Lower leg skin (tissue), 4 donors: ENCODE measurements at regions not wholly inside any gene's neighbourhood (a gene's known extent, or its start where the extent isn't known, plus 50 kb on each side); places are given as distances from the start of the nearest gene placed in this dataset.

Source experiments
- DNase-seq, 2 donors: peaks; one replicate each; pipeline ENCODE4 v3.0.0-alpha.2; 2019; ENCODE audit warnings: low spot score in 2 of 2
- H3K4me3 ChIP-seq: fragments of 200-600 bp; sonication (generic); 2 replicates; pipeline ENCODE4 v1.5.1; 2017; ENCODE audit warnings: mild to moderate bottlenecking, low read depth; ENCODE audit not compliant: poor library complexity, severe bottlenecking
- POLR2A ChIP-seq, 2 donors: fragments of 450-650 bp; IDR thresholded peaks; one replicate each; pipeline ENCODE4 v1.6.1; 2016 to 2017; ENCODE audit warnings: antibody characterized with exemption in 2 of 2, mild to moderate bottlenecking in 1 of 2, moderate library complexity in 1 of 2
- WGBS, 2 donors: methylation state at CpG; one replicate each; pipeline ENCODE4 v1.1.5; 2018; 5-methylcytosine and 5-hydroxymethylcytosine counted together
- intact Hi-C: fragments of 100-400 bp; cut with DNase I; formaldehyde crosslinking; loops from one replicate; pipeline ENCODE4 v1.15.0; 2023; ENCODE audit warnings: low total_unique reads
- TF ChIP-seq, protein P1 (sequence below), 3 donors: fragments of 450-650 bp; IDR thresholded peaks; one replicate each; pipeline ENCODE4 v1.5.1; 2016; ENCODE audit warnings: antibody characterized with exemption in 3 of 3, mild to moderate bottlenecking in 3 of 3, moderate library complexity in 2 of 3

GRCh38 chr18:10318691-10318970 lies 135.8 kb upstream of the APCDD1 start:
- no peak overlapping the region for H3K4me3 ChIP-seq
- TF ChIP-seq POLR2A (IDR thresholded peaks at IDR 0.05): no peak
- TF ChIP-seq, protein P1, sequence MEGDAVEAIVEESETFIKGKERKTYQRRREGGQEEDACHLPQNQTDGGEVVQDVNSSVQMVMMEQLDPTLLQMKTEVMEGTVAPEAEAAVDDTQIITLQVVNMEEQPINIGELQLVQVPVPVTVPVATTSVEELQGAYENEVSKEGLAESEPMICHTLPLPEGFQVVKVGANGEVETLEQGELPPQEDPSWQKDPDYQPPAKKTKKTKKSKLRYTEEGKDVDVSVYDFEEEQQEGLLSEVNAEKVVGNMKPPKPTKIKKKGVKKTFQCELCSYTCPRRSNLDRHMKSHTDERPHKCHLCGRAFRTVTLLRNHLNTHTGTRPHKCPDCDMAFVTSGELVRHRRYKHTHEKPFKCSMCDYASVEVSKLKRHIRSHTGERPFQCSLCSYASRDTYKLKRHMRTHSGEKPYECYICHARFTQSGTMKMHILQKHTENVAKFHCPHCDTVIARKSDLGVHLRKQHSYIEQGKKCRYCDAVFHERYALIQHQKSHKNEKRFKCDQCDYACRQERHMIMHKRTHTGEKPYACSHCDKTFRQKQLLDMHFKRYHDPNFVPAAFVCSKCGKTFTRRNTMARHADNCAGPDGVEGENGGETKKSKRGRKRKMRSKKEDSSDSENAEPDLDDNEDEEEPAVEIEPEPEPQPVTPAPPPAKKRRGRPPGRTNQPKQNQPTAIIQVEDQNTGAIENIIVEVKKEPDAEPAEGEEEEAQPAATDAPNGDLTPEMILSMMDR (IDR thresholded peaks at IDR 0.05): no peak
- WGBS, 2 donors: 40 to 42% methylated on average over 3 of the region's 3 CpGs
- intact Hi-C loops: no loop called here
- peak in 1 of 2 donors; percentile 67 for DNase-seq

DNA sequence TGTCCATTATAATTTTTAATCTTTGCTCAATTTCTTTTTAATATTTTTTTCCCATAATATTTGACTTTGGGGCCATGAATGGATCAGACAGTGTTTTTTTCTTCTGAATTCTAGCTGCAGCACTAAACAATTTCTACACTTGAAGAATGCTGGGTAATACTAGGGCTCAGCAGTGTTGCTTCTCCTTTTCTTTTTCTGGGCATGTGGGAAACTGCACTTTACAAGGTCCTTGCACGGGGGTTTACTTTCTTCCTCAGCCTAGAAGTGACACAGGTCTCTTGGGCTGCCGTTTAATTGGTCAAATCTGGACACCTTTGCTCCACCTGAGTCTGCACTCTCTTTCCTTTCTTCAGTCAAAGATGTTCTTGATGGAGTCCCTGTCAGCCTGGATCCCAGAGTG lies 135.4 kb upstream of the APCDD1 start:
- TF ChIP-seq POLR2A (IDR thresholded peaks at IDR 0.05): no peak
- TF ChIP-seq, protein P1 (IDR thresholded peaks at IDR 0.05): no peak
- 77 to 86% methylated on average over 2 of the region's 2 CpGs for WGBS, 2 donors
- DNase-seq: peak in 1 of 2 donors; percentile 18
- H3K4me3 ChIP-seq: no peak overlapping the region
- intact Hi-C loops: no loop called here

GRCh38 chr18:10319914-10320600 lies 134.4 kb upstream of the APCDD1 start:
- WGBS, 2 donors: 89 to 90% methylated on average over 9 of the region's 9 CpGs
- intact Hi-C loops: no loop called here

DNA sequence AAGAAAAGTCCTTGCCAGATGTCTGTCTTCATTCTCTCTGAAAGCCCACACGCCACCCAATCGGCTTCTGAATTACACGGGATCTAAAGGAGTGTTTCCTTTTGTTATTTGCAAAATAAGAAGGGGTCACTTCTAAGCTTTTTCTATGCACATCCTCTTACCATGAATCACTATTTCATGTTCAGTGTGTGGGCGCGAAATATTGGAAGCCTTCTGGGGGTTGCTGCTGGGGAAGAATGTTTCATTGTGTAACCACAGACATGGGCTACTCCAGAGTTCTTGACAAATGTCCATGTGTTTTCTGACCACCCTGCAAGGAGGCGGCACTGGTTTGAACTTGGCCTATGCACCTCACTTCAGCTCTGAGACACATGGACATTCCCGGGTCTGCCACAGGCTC lies 133.6 kb upstream of the APCDD1 start:
- no peak for DNase-seq
- 63 to 69% methylated on average over 7 of the region's 7 CpGs for WGBS, 2 donors
- H3K4me3 ChIP-seq: no peak overlapping the region
- TF ChIP-seq, protein P1 (IDR thresholded peaks at IDR 0.05): no peak
- no peak for TF ChIP-seq POLR2A (IDR thresholded peaks at IDR 0.05)
- intact Hi-C loops: no loop called here

More at GRCh38 chr18:10319914-10320600, 134.4 kb upstream of the APCDD1 start:
- DNase-seq: peak in 1 of 2 donors; percentile 40
- TF ChIP-seq POLR2A (IDR thresholded peaks at IDR 0.05): no peak
- TF ChIP-seq, protein P1 (IDR thresholded peaks at IDR 0.05): no peak
- H3K4me3 ChIP-seq: no peak overlapping the region

- DNase-seq: no peak
- WGBS, 2 donors: 77 to 81% methylated on average over 2 of the region's 2 CpGs
- TF ChIP-seq POLR2A (IDR thresholded peaks at IDR 0.05): no peak
- TF ChIP-seq, protein P1 (IDR thresholded peaks at IDR 0.05): no peak
- H3K4me3 ChIP-seq: no peak overlapping the region
- intact Hi-C loops: no loop called here
Observed at GRCh38 chr18:10321576-10321975, 132.9 kb upstream of the APCDD1 start.

- H3K4me3 ChIP-seq: no peak overlapping the region
- no peak for TF ChIP-seq POLR2A (IDR thresholded peaks at IDR 0.05)
- TF ChIP-seq, protein P1 (IDR thresholded peaks at IDR 0.05): no peak
- 88 to 93% methylated on average over 7 of the region's 7 CpGs for WGBS, 2 donors
- intact Hi-C loops: no loop called here
- no peak for DNase-seq
Observed at GRCh38 chr18:10322004-10322403, 132.4 kb upstream of the APCDD1 start.
